OCI-LY3 (cell line): ENCODE measurements at regions not wholly inside any gene's neighbourhood (a gene's known extent, or its start where the extent isn't known, plus 50 kb on each side); places are given as distances from the start of the nearest gene placed in this dataset.

Experiments used
- H2AFZ ChIP-seq: fragments of 200-600, 300-600 bp; shearing (Covaris generic); 2 replicates; pipeline ENCODE4 v1.6.0; 2014; ENCODE audit warnings: antibody characterized with exemption, low read depth, low read length
- H3K27ac ChIP-seq: fragments of 200-600, 300-600 bp; sonication (generic); 2 replicates; pipeline ENCODE4 v1.5.1; 2014; ENCODE audit warnings: mild to moderate bottlenecking, low read length, moderate library complexity, mixed read lengths
- H3K27me3 ChIP-seq: fragments of 200-600, 300-600 bp; sonication (generic); 2 replicates; pipeline ENCODE4 v1.6.1; 2014; ENCODE audit warnings: low read depth, low read length, mixed read lengths
- H3K36me3 ChIP-seq: fragments of 200-600, 300-600 bp; sonication (generic); replicated peaks from 2 replicates; pipeline ENCODE3; 2014; ENCODE audit warnings: low read depth, low read length, mixed read lengths
- H3K4me1 ChIP-seq: fragments of 300-600, 200-600 bp; sonication (generic); 2 replicates; pipeline ENCODE4 v1.6.1; 2014; ENCODE audit warnings: low read length, mixed read lengths
- H3K4me2 ChIP-seq: fragments of 200-600, 300-600 bp; sonication (generic); 2 replicates; pipeline ENCODE4 v1.6.1; 2014; ENCODE audit warnings: low read length, mixed read lengths
- H3K4me3 ChIP-seq: fragments of 300-600, 200-600 bp; sonication (generic); 2 replicates; pipeline ENCODE4 v1.5.1; 2014; ENCODE audit warnings: antibody characterized with exemption, mild to moderate bottlenecking, low read length, moderate library complexity
- H3K79me2 ChIP-seq: fragments of 300-600, 200-600 bp; shearing (Covaris generic); 2 replicates; pipeline ENCODE4 v1.6.1; 2014; ENCODE audit warnings: mild to moderate bottlenecking, low read length, mixed read lengths
- H3K9ac ChIP-seq: fragments of 300-600, 200-600 bp; shearing (Covaris generic); 2 replicates; pipeline ENCODE4 v1.6.0; 2014; ENCODE audit warnings: mild to moderate bottlenecking, low read length, moderate library complexity
- H3K9me3 ChIP-seq: fragments of 200-600, 300-600 bp; shearing (Covaris generic); 2 replicates; pipeline ENCODE4 v1.6.1; 2014; ENCODE audit warnings: low read length, mixed read lengths; ENCODE audit not compliant: insufficient read depth
- H4K20me1 ChIP-seq: fragments of 200-600, 300-600 bp; sonication (generic); 2 replicates; pipeline ENCODE4 v1.6.1; 2016; ENCODE audit warnings: low read length, mixed read lengths; ENCODE audit not compliant: insufficient read depth
- EZH2phosphoT487 ChIP-seq: fragments of 200-600 bp; shearing (Covaris generic); IDR thresholded peaks from 2 replicates; pipeline ENCODE4 v1.6.1; 2018; ENCODE audit warnings: antibody characterized with exemption, mixed run types, low read depth
- TF ChIP-seq, protein P1 (sequence below): fragments of 200-600, 300-600 bp; sonication (generic); IDR thresholded peaks from 2 replicates; pipeline ENCODE4 v1.5.1; 2014; ENCODE audit warnings: antibody characterized with exemption, low read length, low read depth

DNA sequence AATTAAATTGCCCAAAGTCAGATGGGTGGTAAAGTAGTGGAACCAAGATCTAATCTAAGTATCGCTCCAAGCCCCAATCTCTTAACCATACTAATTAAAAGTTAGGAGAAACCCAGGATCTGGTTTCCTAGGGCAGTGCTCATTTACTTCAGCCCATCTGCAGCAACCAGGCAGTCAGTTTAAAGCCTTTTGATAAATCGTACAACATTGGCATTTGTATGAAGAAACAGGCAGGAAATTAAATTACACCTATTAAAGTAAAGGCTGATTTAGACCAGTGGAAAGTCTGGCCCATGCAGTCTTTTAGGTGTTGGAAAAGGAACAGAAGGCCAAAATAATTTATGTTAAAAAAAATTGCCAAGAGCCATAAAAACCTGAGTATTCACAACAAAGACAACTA lies 594.4 kb upstream of the UBE2E2 start:
- no peaks in the 10 kb centered on the region for H4K20me1 ChIP-seq
- no peak overlapping the region for H3K27ac ChIP-seq
- no peak overlapping the region for H3K9ac ChIP-seq
- no peak overlapping the region for H2AFZ ChIP-seq
- no peaks in the 10 kb centered on the region for H3K4me1 ChIP-seq
- no peaks in the 10 kb centered on the region for H3K36me3 ChIP-seq
- no peaks in the 10 kb centered on the region for H3K79me2 ChIP-seq
- no peaks in the 10 kb centered on the region for H3K9me3 ChIP-seq
- H3K27me3 ChIP-seq = no peaks in the 10 kb centered on the region; the same call in 1 of the 2 replicates
- TF ChIP-seq, protein P1, sequence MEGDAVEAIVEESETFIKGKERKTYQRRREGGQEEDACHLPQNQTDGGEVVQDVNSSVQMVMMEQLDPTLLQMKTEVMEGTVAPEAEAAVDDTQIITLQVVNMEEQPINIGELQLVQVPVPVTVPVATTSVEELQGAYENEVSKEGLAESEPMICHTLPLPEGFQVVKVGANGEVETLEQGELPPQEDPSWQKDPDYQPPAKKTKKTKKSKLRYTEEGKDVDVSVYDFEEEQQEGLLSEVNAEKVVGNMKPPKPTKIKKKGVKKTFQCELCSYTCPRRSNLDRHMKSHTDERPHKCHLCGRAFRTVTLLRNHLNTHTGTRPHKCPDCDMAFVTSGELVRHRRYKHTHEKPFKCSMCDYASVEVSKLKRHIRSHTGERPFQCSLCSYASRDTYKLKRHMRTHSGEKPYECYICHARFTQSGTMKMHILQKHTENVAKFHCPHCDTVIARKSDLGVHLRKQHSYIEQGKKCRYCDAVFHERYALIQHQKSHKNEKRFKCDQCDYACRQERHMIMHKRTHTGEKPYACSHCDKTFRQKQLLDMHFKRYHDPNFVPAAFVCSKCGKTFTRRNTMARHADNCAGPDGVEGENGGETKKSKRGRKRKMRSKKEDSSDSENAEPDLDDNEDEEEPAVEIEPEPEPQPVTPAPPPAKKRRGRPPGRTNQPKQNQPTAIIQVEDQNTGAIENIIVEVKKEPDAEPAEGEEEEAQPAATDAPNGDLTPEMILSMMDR = no peak
- no peak for TF ChIP-seq EZH2phosphoT487
- no peak overlapping the region for H3K4me3 ChIP-seq
- no peak overlapping the region for H3K4me2 ChIP-seq

DNA sequence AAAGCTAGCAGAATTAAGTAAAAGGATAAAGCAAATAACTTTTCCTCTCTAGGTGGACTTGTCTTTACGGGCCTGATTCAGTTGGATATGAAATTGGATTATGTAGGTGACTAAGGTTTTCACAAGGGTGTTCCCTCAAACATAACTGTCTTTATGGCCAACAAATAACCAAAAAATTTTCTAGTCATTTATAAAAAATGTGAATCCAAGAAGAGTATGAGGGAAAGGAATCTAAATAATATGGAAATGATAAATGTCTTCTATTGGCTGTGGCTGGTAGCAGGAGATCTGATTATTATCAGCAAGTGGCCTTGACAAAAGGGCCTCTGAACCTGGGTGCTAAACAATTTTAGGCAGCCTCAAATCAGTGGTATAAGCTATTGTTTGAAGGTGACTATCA lies 594.0 kb upstream of the UBE2E2 start:
- H3K4me1 ChIP-seq = no peaks in the 10 kb centered on the region
- no peaks in the 10 kb centered on the region for H4K20me1 ChIP-seq
- H3K27ac ChIP-seq = no peak overlapping the region
- H3K9ac ChIP-seq = no peak overlapping the region
- H3K27me3 ChIP-seq = no peaks in the 10 kb centered on the region; the same call in 1 of the 2 replicates
- H3K4me2 ChIP-seq = no peak overlapping the region
- H3K4me3 ChIP-seq = no peak overlapping the region
- H2AFZ ChIP-seq = no peak overlapping the region
- no peaks in the 10 kb centered on the region for H3K36me3 ChIP-seq
- TF ChIP-seq, protein P1 = no peak
- TF ChIP-seq EZH2phosphoT487 = no peak
- no peaks in the 10 kb centered on the region for H3K9me3 ChIP-seq
- H3K79me2 ChIP-seq = no peaks in the 10 kb centered on the region

DNA sequence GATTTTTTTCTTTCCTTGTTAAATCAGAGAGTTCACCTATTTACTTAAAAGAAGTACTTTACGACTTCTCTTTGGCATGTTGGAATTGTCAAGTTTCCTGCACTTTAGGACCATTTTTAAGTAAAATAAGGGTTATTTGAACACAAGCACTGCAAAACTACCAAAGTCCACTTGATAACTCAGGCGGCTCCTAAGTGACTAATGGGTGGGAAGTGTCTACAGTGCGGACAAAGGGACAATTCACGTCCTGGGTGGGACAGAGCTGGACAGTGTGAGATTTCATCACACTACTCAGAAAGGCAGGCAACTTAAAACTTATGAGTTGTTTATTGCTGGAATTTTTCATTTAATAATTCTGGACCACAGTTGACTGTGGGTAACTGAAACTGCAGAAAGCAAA lies 590.2 kb upstream of the UBE2E2 start:
- Histone ChIP-seq H3K36me3 (no peaks in the 10 kb centered on the region), H3K4me2 (no peak overlapping the region), H3K9ac (no peak overlapping the region), H4K20me1 (no peaks in the 10 kb centered on the region), H3K27ac (no peak overlapping the region), H3K9me3 (no peaks in the 10 kb centered on the region), H3K4me1 (no peaks in the 10 kb centered on the region), H3K27me3 (no peaks in the 10 kb centered on the region), H2AFZ (no peak overlapping the region), H3K4me3 (no peak overlapping the region), H3K79me2 (no peaks in the 10 kb centered on the region)
- TF ChIP-seq EZH2phosphoT487 = no peak
- TF ChIP-seq, protein P1 = no peak

DNA sequence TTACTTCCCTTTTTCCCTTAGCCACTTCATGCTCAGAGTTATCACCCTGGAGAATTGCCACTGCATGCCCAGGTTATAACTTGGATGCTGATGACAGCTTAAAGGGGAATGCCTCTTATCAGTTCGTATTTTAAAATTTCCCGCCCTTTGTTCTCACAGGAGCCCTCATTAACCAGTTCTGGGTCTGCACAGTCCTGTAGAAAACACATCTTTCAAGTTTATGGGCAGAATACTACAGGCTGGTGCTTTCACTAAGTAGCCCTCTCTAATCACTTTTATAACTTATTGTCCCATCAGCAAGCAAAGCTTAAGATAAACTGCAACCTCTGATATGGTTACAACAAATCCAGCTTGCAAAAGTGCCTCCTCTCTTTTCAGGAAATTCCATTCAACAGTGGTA lies 587.3 kb upstream of the UBE2E2 start:
- Histone ChIP-seq H4K20me1 (no peaks in the 10 kb centered on the region), H3K4me1 (no peaks in the 10 kb centered on the region), H3K9me3 (no peaks in the 10 kb centered on the region), H3K27ac (no peak overlapping the region), H3K36me3 (no peaks in the 10 kb centered on the region), H2AFZ (no peak overlapping the region), H3K27me3 (no peaks in the 10 kb centered on the region), H3K79me2 (no peaks in the 10 kb centered on the region), H3K9ac (no peak overlapping the region), H3K4me2 (no peak overlapping the region), H3K4me3 (no peak overlapping the region)
- TF ChIP-seq EZH2phosphoT487 = no peak
- TF ChIP-seq, protein P1 = no peak
